A673 (cell line): ENCODE measurements at regions not wholly inside any gene's neighbourhood (a gene's known extent, or its start where the extent isn't known, plus 50 kb on each side); places are given as distances from the start of the nearest gene placed in this dataset.

Experiments
- BruUV-seq: library from RNA; stranded (reverse); fragments of 400-500 nt; replicated peaks from 2 replicates; lab custom pipeline; 2021; lab: Mats Ljungman, UMichigan
- CTCF ChIA-PET: fragments of 300-600 bp; sonication (Branson Sonifier 250); formaldehyde crosslinking; loops from one replicate; lab custom pipeline; 2022; ENCODE audit warnings: antibody characterized with exemption; lab: Charles Lee
- POLR2A ChIA-PET: fragments of 300-600 bp; sonication (Branson Sonifier 250); formaldehyde crosslinking; loops from one replicate; lab custom pipeline; 2022; ENCODE audit warnings: antibody characterized with exemption; ENCODE audit not compliant: low non-redundant PET; lab: Charles Lee
- DNase-seq: peaks from one replicate; pipeline ENCODE4 v3.0.0-alpha.2; 2015; ENCODE audit warnings: low spot score
- H3K27ac ChIP-seq: fragments of 200-600 bp; sonication (generic); 2 replicates; pipeline ENCODE4 v1.5.1; 2016; ENCODE audit warnings: mixed run types, low read depth, mild to moderate bottlenecking, mixed read lengths, antibody characterized with exemption, low read length; ENCODE audit not compliant: poor library complexity, severe bottlenecking
- H3K27me3 ChIP-seq: fragments of 200-600 bp; sonication (generic); replicated peaks from 2 replicates; pipeline ENCODE4 v1.6.1; 2017; ENCODE audit warnings: mixed run types, low read depth, mild to moderate bottlenecking, mixed read lengths, antibody characterized with exemption, low read length; ENCODE audit not compliant: insufficient read depth, poor library complexity
- H3K36me3 ChIP-seq: fragments of 200-600 bp; sonication (generic); 2 replicates; pipeline ENCODE4 v1.6.1; 2016; ENCODE audit warnings: mixed run types, mild to moderate bottlenecking, mixed read lengths, antibody characterized with exemption, low read length; ENCODE audit not compliant: insufficient read depth, poor library complexity, severe bottlenecking
- H3K4me1 ChIP-seq: fragments of 200-600 bp; sonication (generic); 2 replicates; pipeline ENCODE4 v1.6.1; 2017; ENCODE audit warnings: mixed run types, mild to moderate bottlenecking, mixed read lengths, antibody characterized with exemption, low read length; ENCODE audit not compliant: insufficient read depth, poor library complexity, severe bottlenecking
- H3K4me3 ChIP-seq: fragments of 200-600 bp; sonication (generic); 2 replicates; pipeline ENCODE4 v1.5.1; 2016; ENCODE audit warnings: low read depth, mixed run types, mild to moderate bottlenecking, mixed read lengths, low read length; ENCODE audit not compliant: poor library complexity, severe bottlenecking
- H3K9me3 ChIP-seq: fragments of 200-600 bp; sonication (generic); 2 replicates; pipeline ENCODE4 v1.6.1; 2016; ENCODE audit warnings: mixed run types, low read depth, mild to moderate bottlenecking, mixed read lengths, antibody characterized with exemption, low read length; ENCODE audit not compliant: poor library complexity, severe bottlenecking
- CTCF ChIP-seq: fragments of 300-800, 200-600 bp; sonication (generic); conservative IDR thresholded peaks from 2 replicates; pipeline ENCODE4 v1.5.1; 2017; ENCODE audit warnings: low read depth, mild to moderate bottlenecking, antibody characterized with exemption, low read length, moderate library complexity, mixed read lengths
- EZH2 ChIP-seq: fragments of 200-600 bp; sonication (generic); IDR thresholded peaks from 2 replicates; pipeline ENCODE4 v1.6.1; 2017; ENCODE audit warnings: borderline replicate concordance, low read depth, mild to moderate bottlenecking, mixed read lengths, antibody characterized with exemption, low read length; ENCODE audit not compliant: poor library complexity, severe bottlenecking
- intact Hi-C: fragments of 100-400 bp; cut with micrococcal nuclease; formaldehyde crosslinking; loops from one replicate; pipeline ENCODE4 v1.10.0; 2022; ENCODE audit not compliant: unreplicated experiment

GRCh38 chr5:159774476-159775031 lies 141.7 kb upstream of the ADRA1B start:
- TF ChIP-seq EZH2 (no peak), CTCF (no peak)
- H3K9me3 ChIP-seq, result no peaks in the 10 kb centered on the region
- BruUV-seq, result no TSS peak
- no peak for DNase-seq
- no peaks in the 10 kb centered on the region for H3K36me3 ChIP-seq
- no peak overlapping the region for H3K27ac ChIP-seq
- no peaks in the 10 kb centered on the region for H3K4me1 ChIP-seq
- intact Hi-C loops, result no loop called here
- no peak overlapping the region for H3K4me3 ChIP-seq
- H3K27me3 ChIP-seq, result peaks cover 28% of the 10 kb centered on the region
- POLR2A ChIA-PET, result no interaction called here
- CTCF ChIA-PET, result no interaction called here

- Histone ChIP-seq H3K4me3 (no peak overlapping the region), H3K36me3 (no peaks in the 10 kb centered on the region), H3K4me1 (no peaks in the 10 kb centered on the region), H3K9me3 (no peaks in the 10 kb centered on the region), H3K27me3 (peaks cover 28% of the 10 kb centered on the region), H3K27ac (no peak overlapping the region)
- intact Hi-C loops, result no loop called here
- POLR2A ChIA-PET, result no interaction called here
- no peak for DNase-seq
- CTCF ChIA-PET, result interaction anchor here (0.6 kb wide), 1 partner anchor 1117 kb away, joined by 3 read pairs; no protein-coding TSS in a partner anchor
- no peak for TF ChIP-seq EZH2
- no peak for TF ChIP-seq CTCF
- BruUV-seq, result no TSS peak
These were observed 140.4 kb upstream of the ADRA1B start for GRCh38 chr5:159775890-159776289.

- BruUV-seq, result no TSS peak
- ChIA-PET POLR2A (no interaction called here), CTCF (no interaction called here)
- H3K27ac ChIP-seq, result no peak overlapping the region
- H3K4me3 ChIP-seq, result no peak overlapping the region
- H3K36me3 ChIP-seq, result no peaks in the 10 kb centered on the region
- no peak for TF ChIP-seq CTCF
- TF ChIP-seq EZH2, result no peak
- H3K27me3 ChIP-seq, result peaks cover 27% of the 10 kb centered on the region
- intact Hi-C loops, result no loop called here
- no peak for DNase-seq
- H3K9me3 ChIP-seq, result no peaks in the 10 kb centered on the region
- no peaks in the 10 kb centered on the region for H3K4me1 ChIP-seq
These were observed 139.1 kb upstream of the ADRA1B start for GRCh38 chr5:159777049-159777660.
